GM18502 (cell line): ENCODE measurements at regions not wholly inside any gene's neighbourhood (a gene's known extent, or its start where the extent isn't known, plus 50 kb on each side); places are given as distances from the start of the nearest gene placed in this dataset.
"Not testable (repeated sequence)": the region's sequence is repeated elsewhere in the genome, so short reads cannot be mapped to it uniquely, and the experiment has no call there.

Source experiments
- ATAC-seq: cut with Tn5 transposase; IDR thresholded peaks from one replicate; pipeline ENCODE4 v1.9.1; 2021; ENCODE audit warnings: mild to moderate bottlenecking; ENCODE audit not compliant: unreplicated experiment, poor library complexity

GRCh38 chr6:155782320-155782731 lies 326.7 kb upstream of the NOX3 start:
- ATAC-seq = no peak

- ATAC-seq = no peak
Observed at GRCh38 chr6:155779456-155779855, 323.8 kb upstream of the NOX3 start.

GRCh38 chr6:155778336-155778735 lies 322.7 kb upstream of the NOX3 start:
- ATAC-seq = no peak

- no peak for ATAC-seq
Observed at GRCh38 chr6:155771822-155772221, 316.2 kb upstream of the NOX3 start.

- no peak for ATAC-seq
Observed at GRCh38 chr6:155770856-155771255, 315.2 kb upstream of the NOX3 start.

GRCh38 chr6:155770313-155770712 lies 314.7 kb upstream of the NOX3 start:
- no peak for ATAC-seq

GRCh38 chr6:155765275-155766194 lies 309.9 kb upstream of the NOX3 start:
- no peak for ATAC-seq

GRCh38 chr6:155762649-155763048 lies 307.0 kb upstream of the NOX3 start:
- ATAC-seq = no peak

- no peak for ATAC-seq
Observed at GRCh38 chr6:155755452-155755851, 299.8 kb upstream of the NOX3 start.

GRCh38 chr6:155748778-155749177 lies 293.1 kb upstream of the NOX3 start:
- not testable (repeated sequence) for ATAC-seq

- ATAC-seq = no peak
Observed at GRCh38 chr6:155747491-155747890, 291.9 kb upstream of the NOX3 start.

- ATAC-seq = no peak
Observed at GRCh38 chr6:155740781-155741399, 285.3 kb upstream of the NOX3 start.

- no peak for ATAC-seq
Observed at GRCh38 chr6:155738602-155739105, 283.0 kb upstream of the NOX3 start.

GRCh38 chr6:155717374-155717773 lies 261.7 kb upstream of the NOX3 start:
- ATAC-seq = no peak

GRCh38 chr6:155710704-155711103 lies 255.1 kb upstream of the NOX3 start:
- ATAC-seq = no peak

GRCh38 chr6:155709262-155709661 lies 253.6 kb upstream of the NOX3 start:
- ATAC-seq = no peak

GRCh38 chr6:155708100-155708499 lies 252.5 kb upstream of the NOX3 start:
- no peak for ATAC-seq

GRCh38 chr6:155706806-155707205 lies 251.2 kb upstream of the NOX3 start:
- ATAC-seq = no peak

GRCh38 chr6:155706341-155706740 lies 250.7 kb upstream of the NOX3 start:
- no peak for ATAC-seq

- ATAC-seq = no peak
Observed at GRCh38 chr6:155701342-155701741, 245.7 kb upstream of the NOX3 start.

- no peak for ATAC-seq
Observed at GRCh38 chr6:155695495-155695894, 239.9 kb upstream of the NOX3 start.

GRCh38 chr6:155694419-155694790 lies 238.8 kb upstream of the NOX3 start:
- ATAC-seq = no peak
